GM23338 (cell line): ENCODE measurements at regions not wholly inside any gene's neighbourhood (a gene's known extent, or its start where the extent isn't known, plus 50 kb on each side); places are given as distances from the start of the nearest gene placed in this dataset.

Experiments
- EZH2 ChIP-seq: fragments of 200-600 bp; sonication (generic); IDR thresholded peaks from one replicate; pipeline ENCODE4 v1.8.0; 2017; ENCODE audit warnings: antibody characterized with exemption, mild to moderate bottlenecking, low read depth; ENCODE audit not compliant: unreplicated experiment
- POLR2AphosphoS5 ChIP-seq: IDR thresholded peaks from 2 replicates; pipeline ENCODE4 v1.6.1; 2016; ENCODE audit warnings: antibody characterized with exemption, low read depth
- TF ChIP-seq, protein P1 (sequence below), 2 experiments: fragments of 200-600 bp in 1 of 2; sonication (generic) in 1 of 2; conservative IDR thresholded peaks; 2 replicates each; pipeline versions ENCODE4 v1.5.1 to v1.6.1; 2016 to 2017; ENCODE audit warnings: antibody characterized with exemption in 2 of 2, low read depth in 2 of 2, mild to moderate bottlenecking in 2 of 2, moderate library complexity in 1 of 2
- TF ChIP-seq, protein P2 (sequence below): IDR thresholded peaks from one replicate; pipeline ENCODE4 v1.6.1; 2018; ENCODE audit warnings: antibody characterized with exemption; ENCODE audit not compliant: unreplicated experiment

DNA sequence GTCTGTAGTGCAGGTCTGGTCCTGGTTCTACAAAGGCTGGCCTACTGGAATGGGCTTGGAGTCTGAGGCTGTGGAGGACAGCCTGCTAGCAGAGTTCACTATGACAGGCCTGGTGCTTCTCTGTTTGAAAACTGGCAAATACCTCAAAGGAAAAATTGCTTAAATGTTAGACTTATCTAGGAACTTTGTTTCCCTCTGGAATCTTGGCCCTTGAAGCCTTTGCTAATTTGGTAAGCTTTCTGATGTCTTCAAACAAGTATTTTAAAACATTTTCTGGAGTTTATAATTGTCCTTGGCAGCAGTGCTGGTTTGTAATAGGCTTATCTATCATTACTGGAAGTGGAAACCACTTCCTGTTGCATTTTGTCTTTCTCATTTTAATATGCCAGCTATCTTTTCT lies 139.7 kb downstream of the TMEM26 start:
- TF ChIP-seq, protein P1, sequence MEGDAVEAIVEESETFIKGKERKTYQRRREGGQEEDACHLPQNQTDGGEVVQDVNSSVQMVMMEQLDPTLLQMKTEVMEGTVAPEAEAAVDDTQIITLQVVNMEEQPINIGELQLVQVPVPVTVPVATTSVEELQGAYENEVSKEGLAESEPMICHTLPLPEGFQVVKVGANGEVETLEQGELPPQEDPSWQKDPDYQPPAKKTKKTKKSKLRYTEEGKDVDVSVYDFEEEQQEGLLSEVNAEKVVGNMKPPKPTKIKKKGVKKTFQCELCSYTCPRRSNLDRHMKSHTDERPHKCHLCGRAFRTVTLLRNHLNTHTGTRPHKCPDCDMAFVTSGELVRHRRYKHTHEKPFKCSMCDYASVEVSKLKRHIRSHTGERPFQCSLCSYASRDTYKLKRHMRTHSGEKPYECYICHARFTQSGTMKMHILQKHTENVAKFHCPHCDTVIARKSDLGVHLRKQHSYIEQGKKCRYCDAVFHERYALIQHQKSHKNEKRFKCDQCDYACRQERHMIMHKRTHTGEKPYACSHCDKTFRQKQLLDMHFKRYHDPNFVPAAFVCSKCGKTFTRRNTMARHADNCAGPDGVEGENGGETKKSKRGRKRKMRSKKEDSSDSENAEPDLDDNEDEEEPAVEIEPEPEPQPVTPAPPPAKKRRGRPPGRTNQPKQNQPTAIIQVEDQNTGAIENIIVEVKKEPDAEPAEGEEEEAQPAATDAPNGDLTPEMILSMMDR (conservative IDR thresholded peaks at IDR 0.05; ENCODE audit: low read depth in 2 of 2), result no peak
- no peak for TF ChIP-seq POLR2AphosphoS5
- TF ChIP-seq EZH2, result no peak
- TF ChIP-seq, protein P2, sequence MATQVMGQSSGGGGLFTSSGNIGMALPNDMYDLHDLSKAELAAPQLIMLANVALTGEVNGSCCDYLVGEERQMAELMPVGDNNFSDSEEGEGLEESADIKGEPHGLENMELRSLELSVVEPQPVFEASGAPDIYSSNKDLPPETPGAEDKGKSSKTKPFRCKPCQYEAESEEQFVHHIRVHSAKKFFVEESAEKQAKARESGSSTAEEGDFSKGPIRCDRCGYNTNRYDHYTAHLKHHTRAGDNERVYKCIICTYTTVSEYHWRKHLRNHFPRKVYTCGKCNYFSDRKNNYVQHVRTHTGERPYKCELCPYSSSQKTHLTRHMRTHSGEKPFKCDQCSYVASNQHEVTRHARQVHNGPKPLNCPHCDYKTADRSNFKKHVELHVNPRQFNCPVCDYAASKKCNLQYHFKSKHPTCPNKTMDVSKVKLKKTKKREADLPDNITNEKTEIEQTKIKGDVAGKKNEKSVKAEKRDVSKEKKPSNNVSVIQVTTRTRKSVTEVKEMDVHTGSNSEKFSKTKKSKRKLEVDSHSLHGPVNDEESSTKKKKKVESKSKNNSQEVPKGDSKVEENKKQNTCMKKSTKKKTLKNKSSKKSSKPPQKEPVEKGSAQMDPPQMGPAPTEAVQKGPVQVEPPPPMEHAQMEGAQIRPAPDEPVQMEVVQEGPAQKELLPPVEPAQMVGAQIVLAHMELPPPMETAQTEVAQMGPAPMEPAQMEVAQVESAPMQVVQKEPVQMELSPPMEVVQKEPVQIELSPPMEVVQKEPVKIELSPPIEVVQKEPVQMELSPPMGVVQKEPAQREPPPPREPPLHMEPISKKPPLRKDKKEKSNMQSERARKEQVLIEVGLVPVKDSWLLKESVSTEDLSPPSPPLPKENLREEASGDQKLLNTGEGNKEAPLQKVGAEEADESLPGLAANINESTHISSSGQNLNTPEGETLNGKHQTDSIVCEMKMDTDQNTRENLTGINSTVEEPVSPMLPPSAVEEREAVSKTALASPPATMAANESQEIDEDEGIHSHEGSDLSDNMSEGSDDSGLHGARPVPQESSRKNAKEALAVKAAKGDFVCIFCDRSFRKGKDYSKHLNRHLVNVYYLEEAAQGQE, result no peak
